ENCODE measurements at regions not wholly inside any gene's neighbourhood (a gene's known extent, or its start where the extent isn't known, plus 50 kb on each side); places are given as distances from the start of the nearest gene placed in this dataset.

DNA sequence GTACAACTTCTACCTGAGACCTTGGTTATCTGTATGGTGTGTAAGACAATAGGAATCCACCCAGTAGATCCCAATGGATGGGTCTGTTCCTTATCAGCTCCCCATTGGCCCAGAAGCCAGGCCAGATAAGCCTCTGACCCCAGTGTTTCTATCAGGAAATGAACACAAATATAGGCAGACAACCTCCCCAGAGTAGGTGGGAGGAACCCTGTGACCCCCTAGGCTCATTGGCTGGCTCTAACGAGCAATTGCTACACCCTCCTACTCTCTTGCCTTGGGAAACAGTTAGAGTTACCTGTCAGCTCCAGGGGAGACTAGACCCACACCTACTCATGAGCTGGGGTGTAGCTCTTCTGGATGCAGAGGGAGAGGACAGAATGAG, 299.9 kb downstream of the UACA start:
- no peak for TF ChIP-seq SIN3A (IDR thresholded peaks at IDR 0.05; ENCODE audit: borderline replicate concordance, insufficient read depth, low read length)
- TF ChIP-seq TAF1 (IDR thresholded peaks at IDR 0.05; ENCODE audit: borderline replicate concordance, insufficient read depth, low read length): no peak
- no peak for TF ChIP-seq POLR2AphosphoS5 (IDR thresholded peaks at IDR 0.05; ENCODE audit: low read depth, low read length)
- TF ChIP-seq, protein P1, sequence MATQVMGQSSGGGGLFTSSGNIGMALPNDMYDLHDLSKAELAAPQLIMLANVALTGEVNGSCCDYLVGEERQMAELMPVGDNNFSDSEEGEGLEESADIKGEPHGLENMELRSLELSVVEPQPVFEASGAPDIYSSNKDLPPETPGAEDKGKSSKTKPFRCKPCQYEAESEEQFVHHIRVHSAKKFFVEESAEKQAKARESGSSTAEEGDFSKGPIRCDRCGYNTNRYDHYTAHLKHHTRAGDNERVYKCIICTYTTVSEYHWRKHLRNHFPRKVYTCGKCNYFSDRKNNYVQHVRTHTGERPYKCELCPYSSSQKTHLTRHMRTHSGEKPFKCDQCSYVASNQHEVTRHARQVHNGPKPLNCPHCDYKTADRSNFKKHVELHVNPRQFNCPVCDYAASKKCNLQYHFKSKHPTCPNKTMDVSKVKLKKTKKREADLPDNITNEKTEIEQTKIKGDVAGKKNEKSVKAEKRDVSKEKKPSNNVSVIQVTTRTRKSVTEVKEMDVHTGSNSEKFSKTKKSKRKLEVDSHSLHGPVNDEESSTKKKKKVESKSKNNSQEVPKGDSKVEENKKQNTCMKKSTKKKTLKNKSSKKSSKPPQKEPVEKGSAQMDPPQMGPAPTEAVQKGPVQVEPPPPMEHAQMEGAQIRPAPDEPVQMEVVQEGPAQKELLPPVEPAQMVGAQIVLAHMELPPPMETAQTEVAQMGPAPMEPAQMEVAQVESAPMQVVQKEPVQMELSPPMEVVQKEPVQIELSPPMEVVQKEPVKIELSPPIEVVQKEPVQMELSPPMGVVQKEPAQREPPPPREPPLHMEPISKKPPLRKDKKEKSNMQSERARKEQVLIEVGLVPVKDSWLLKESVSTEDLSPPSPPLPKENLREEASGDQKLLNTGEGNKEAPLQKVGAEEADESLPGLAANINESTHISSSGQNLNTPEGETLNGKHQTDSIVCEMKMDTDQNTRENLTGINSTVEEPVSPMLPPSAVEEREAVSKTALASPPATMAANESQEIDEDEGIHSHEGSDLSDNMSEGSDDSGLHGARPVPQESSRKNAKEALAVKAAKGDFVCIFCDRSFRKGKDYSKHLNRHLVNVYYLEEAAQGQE (IDR thresholded peaks at IDR 0.05; ENCODE audit: insufficient read depth in 1 of 2, low read depth in 2 of 2, low read length in 2 of 2): no peak
